ENCODE measurements at regions not wholly inside any gene's neighbourhood (a gene's known extent, or its start where the extent isn't known, plus 50 kb on each side); places are given as distances from the start of the nearest gene placed in this dataset.

- Histone ChIP-seq H3K27me3 (ENCODE audit: insufficient read depth, low read length) (no peaks in the 10 kb centered on the region), H3K9me3 (ENCODE audit: low read depth, low read length) (no peaks in the 10 kb centered on the region), H2AFZ (ENCODE audit: low read length) (no peak overlapping the region), H3K27ac (ENCODE audit: low read depth, low read length) (no peak overlapping the region), H3K4me3 (ENCODE audit: insufficient read depth, low read length) (no peak overlapping the region), H3K79me2 (ENCODE audit: insufficient read depth, low read length) (no peaks in the 10 kb centered on the region), H4K20me1 (ENCODE audit: insufficient read depth, low read length) (no peaks in the 10 kb centered on the region), H3K4me2 (ENCODE audit: insufficient read depth, low read length) (no peak overlapping the region), H3K36me3 (ENCODE audit: insufficient read depth, low read length) (no peaks in the 10 kb centered on the region), H3K4me1 (ENCODE audit: insufficient read depth, low read length) (no peaks in the 10 kb centered on the region)
- TF ChIP-seq CTCF (IDR thresholded peaks at IDR 0.05; ENCODE audit: extremely low read depth, low read depth, low read length), result no peak
- DNase-seq (ENCODE audit: insufficient read length, low spot score, missing footprints), result no peak
Observed at GRCh38 chr20:20992277-20992676, 113.9 kb downstream of the LINC00237 start.

GRCh38 chr20:20989081-20989480 lies 117.1 kb downstream of the LINC00237 start:
- TF ChIP-seq CTCF (IDR thresholded peaks at IDR 0.05; ENCODE audit: extremely low read depth, low read depth, low read length), result no peak
- H3K79me2 ChIP-seq (ENCODE audit: insufficient read depth, low read length), result no peaks in the 10 kb centered on the region

GRCh38 chr20:20979934-20980333 lies 126.2 kb downstream of the LINC00237 start:
- no peak overlapping the region for H2AFZ ChIP-seq (ENCODE audit: low read length)
- no peaks in the 10 kb centered on the region for H3K9me3 ChIP-seq (ENCODE audit: low read depth, low read length)
- no peak overlapping the region for H3K4me3 ChIP-seq (ENCODE audit: insufficient read depth, low read length)
- no peak for DNase-seq (ENCODE audit: insufficient read length, low spot score, missing footprints)
- H3K79me2 ChIP-seq (ENCODE audit: insufficient read depth, low read length), result no peaks in the 10 kb centered on the region
- no peaks in the 10 kb centered on the region for H3K4me1 ChIP-seq (ENCODE audit: insufficient read depth, low read length)
- H3K4me2 ChIP-seq (ENCODE audit: insufficient read depth, low read length), result no peak overlapping the region
- TF ChIP-seq CTCF (IDR thresholded peaks at IDR 0.05; ENCODE audit: extremely low read depth, low read depth, low read length), result no peak
- H3K27ac ChIP-seq (ENCODE audit: low read depth, low read length), result no peak overlapping the region
- H3K36me3 ChIP-seq (ENCODE audit: insufficient read depth, low read length), result no peaks in the 10 kb centered on the region
- H4K20me1 ChIP-seq (ENCODE audit: insufficient read depth, low read length), result no peaks in the 10 kb centered on the region
- no peaks in the 10 kb centered on the region for H3K27me3 ChIP-seq (ENCODE audit: insufficient read depth, low read length)

More at GRCh38 chr20:20989081-20989480, 117.1 kb downstream of the LINC00237 start:
- no peak for DNase-seq (ENCODE audit: insufficient read length, low spot score, missing footprints)
- Histone ChIP-seq H3K4me1 (ENCODE audit: insufficient read depth, low read length) (no peaks in the 10 kb centered on the region), H3K27ac (ENCODE audit: low read depth, low read length) (no peak overlapping the region), H3K4me3 (ENCODE audit: insufficient read depth, low read length) (no peak overlapping the region), H3K36me3 (ENCODE audit: insufficient read depth, low read length) (no peaks in the 10 kb centered on the region), H2AFZ (ENCODE audit: low read length) (no peak overlapping the region), H3K27me3 (ENCODE audit: insufficient read depth, low read length) (no peaks in the 10 kb centered on the region), H4K20me1 (ENCODE audit: insufficient read depth, low read length) (no peaks in the 10 kb centered on the region), H3K4me2 (ENCODE audit: insufficient read depth, low read length) (no peak overlapping the region), H3K9me3 (ENCODE audit: low read depth, low read length) (no peaks in the 10 kb centered on the region)

GRCh38 chr20:20977786-20978185 lies 128.4 kb downstream of the LINC00237 start:
- Histone ChIP-seq H3K27ac (ENCODE audit: low read depth, low read length) (no peak overlapping the region), H3K4me3 (ENCODE audit: insufficient read depth, low read length) (no peak overlapping the region), H3K4me2 (ENCODE audit: insufficient read depth, low read length) (no peak overlapping the region), H3K79me2 (ENCODE audit: insufficient read depth, low read length) (no peaks in the 10 kb centered on the region), H3K27me3 (ENCODE audit: insufficient read depth, low read length) (no peaks in the 10 kb centered on the region), H2AFZ (ENCODE audit: low read length) (no peak overlapping the region), H3K36me3 (ENCODE audit: insufficient read depth, low read length) (no peaks in the 10 kb centered on the region), H3K9me3 (ENCODE audit: low read depth, low read length) (no peaks in the 10 kb centered on the region), H3K4me1 (ENCODE audit: insufficient read depth, low read length) (no peaks in the 10 kb centered on the region), H4K20me1 (ENCODE audit: insufficient read depth, low read length) (no peaks in the 10 kb centered on the region)
- TF ChIP-seq CTCF (IDR thresholded peaks at IDR 0.05; ENCODE audit: extremely low read depth, low read depth, low read length), result no peak
- DNase-seq (ENCODE audit: insufficient read length, low spot score, missing footprints), result no peak

Measured in osteoblast (primary cell).